GM18951 (cell line): ENCODE measurements at regions not wholly inside any gene's neighbourhood (a gene's known extent, or its start where the extent isn't known, plus 50 kb on each side); places are given as distances from the start of the nearest gene placed in this dataset.
"Not testable (repeated sequence)": the region's sequence is repeated elsewhere in the genome, so short reads cannot be mapped to it uniquely, and the experiment has no call there.

Source experiments
- in situ Hi-C: fragments of 300-500 bp; cut with MboI; formaldehyde crosslinking; loops from one replicate; pipeline ENCODE4 v1.12.0; 2022; ENCODE audit warnings: low sequenced_read_pairs, mixed read lengths, inconsistent platforms; ENCODE audit not compliant: unreplicated experiment

GRCh38 chr15:44817797-44818196, 81.5 kb downstream of the TRIM69 start:
- in situ Hi-C loops = not testable (repeated sequence)

DNA sequence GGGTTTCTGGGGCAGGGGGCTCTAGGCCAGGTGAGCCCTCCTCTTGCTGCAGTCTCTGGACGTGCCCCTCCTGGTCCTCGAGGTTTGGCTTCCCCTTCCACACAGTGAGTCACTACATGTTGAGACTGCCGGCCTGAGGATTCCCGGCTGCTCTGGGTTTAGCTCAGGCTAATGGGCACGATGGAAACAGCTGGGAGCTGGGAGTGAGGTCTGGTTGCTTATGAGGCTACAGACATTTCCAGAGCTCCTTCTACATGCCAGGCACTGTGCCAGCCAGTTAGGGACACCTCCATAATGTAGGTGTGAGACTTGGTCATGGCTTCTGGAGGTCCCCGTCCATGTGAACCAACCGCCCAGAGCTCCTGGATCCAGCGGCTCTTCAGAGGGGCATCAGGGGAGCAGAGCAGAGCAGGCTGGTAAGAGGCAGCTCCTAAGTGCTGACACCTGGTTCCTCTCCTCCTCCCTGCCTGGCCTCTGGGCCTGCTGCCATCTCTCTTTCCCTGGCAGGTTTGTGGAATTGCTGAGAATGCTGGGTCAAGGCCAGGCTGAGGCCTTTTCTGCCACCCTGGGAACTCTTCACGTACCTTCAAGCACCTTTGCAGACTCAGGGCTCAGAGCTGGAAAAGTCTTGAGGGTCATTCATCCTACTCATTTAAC, 83.1 kb downstream of the TRIM69 start:
- in situ Hi-C loops = not testable (repeated sequence)

GRCh38 chr15:44820535-44820934, 84.2 kb downstream of the TRIM69 start:
- in situ Hi-C loops = not testable (repeated sequence)

- in situ Hi-C loops = not testable (repeated sequence)
Observed at GRCh38 chr15:44820967-44821366, 84.6 kb downstream of the TRIM69 start.

DNA sequence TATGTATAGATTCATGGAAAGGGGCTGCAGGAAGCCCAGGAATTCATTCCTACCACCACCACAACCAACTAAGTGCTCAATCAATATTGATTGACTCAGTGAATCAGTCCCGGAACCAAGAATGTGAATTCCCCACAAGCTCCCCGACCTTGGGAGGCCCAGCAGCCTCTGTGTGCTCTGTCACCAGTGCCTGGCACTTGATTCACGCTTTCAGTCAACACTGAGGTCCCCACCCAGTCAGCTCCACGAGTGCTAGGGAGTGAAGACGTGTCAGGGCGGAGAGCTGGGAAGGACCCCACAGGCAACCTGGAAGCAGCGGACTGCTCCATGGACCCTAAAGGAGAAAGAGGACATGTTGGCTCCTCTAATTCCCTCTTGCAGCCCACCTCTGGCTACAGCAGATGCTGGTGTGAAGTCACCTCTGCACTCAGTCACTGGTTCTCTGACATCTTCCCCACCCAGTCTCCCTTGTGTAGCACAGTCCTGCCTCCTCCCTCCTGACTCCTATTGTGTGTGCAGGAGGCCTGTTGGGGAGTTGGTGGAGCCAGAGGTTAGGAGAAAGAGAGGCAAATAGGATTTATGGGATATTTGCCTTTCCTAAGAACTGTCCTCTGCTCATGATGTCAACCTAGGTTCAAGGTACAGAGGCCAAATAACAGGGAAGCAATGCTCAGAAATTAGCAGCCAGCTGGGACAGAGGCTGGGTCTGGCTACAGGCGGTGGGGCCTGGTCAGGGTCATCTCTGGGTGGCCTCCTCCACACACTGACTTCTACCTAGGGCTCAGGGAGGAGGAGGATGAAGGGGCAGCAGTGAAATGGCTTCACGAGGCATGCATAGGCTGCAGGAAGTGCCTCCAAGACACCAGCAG, 88.2 kb downstream of the TRIM69 start:
- in situ Hi-C loops = not testable (repeated sequence)

GRCh38 chr15:44826583-44826982, 90.3 kb downstream of the TRIM69 start:
- in situ Hi-C loops = not testable (repeated sequence)

- in situ Hi-C loops = not testable (repeated sequence)
Observed at GRCh38 chr15:44828229-44828914, 92.0 kb downstream of the TRIM69 start.

GRCh38 chr15:44829150-44829549, 92.8 kb downstream of the TRIM69 start:
- in situ Hi-C loops = not testable (repeated sequence)

DNA sequence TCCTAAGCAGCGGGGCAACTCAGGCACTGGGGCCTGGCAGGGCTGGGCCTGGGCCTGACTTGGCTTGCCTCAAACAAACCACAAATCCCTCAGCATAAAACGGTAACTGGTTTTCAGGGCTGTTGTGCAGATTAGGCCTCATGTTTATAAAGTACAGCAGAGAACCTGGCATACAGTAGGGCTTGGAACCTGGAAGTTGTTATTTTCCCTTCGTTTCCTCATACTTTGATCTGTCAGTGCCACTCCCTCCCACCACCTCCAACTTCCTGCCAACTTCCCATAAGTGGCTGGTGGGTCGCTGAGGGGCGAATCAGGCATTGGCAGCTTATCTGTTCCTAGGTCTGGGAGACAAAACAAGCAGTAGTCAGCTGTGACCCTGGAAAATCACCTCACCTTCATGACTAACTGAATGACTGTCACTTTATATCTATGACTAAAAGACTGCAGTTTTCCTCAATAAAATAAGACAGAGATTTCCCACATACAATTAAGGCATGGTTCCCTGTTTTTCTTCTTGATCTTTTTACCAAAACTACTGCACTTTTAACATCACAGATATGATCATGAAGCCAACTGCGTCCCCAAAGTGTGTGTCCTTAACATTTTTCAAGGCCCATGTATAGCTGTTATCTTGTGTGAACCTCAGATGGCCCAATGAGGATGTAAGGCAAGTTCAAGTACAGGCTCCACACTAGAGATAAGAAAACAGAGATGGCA, 94.5 kb downstream of the TRIM69 start:
- in situ Hi-C loops = loop anchor here (5.0 kb wide), 1 partner anchor 236 kb away; no protein-coding TSS in a partner anchor

DNA sequence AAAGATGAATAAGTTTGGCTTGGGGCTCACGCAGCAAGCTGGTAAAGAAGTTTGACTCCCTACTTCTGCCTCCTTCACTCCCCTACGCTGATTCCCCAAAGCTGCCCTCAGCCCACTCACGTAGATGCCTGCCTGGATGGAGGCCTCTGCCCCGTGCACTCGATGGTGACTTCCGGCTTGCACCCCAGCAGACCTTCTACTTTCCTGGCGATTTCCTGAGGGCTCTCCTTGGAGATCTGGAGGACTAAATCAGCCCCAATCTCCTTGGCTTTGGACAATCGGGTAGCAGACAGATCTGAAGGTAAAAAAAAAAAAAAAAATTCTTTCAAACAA, 95.0 kb downstream of the TRIM69 start:
- in situ Hi-C loops = loop anchor here (5.0 kb wide), 1 partner anchor 236 kb away; no protein-coding TSS in a partner anchor

DNA sequence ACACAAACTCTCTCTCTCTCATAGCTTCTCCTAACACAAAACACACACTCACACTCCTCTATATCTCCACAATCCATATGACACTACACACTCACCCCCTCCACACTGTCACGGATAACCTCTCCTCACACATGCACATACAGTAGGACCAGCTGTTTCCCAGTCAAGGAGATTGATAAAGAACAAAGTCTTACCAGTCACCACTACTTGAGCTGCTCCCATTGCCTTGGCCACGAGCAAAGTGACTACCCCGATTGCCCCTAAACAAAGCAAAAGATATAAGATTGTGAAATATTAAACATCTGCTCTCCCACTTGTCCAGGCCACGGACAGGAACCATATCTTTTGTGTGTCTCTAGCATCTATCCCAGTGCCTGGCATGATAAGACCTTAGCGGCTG, 95.8 kb downstream of the TRIM69 start:
- in situ Hi-C loops = loop anchor here (5.0 kb wide), 1 partner anchor 235 kb away; no protein-coding TSS in a partner anchor

- in situ Hi-C loops = loop anchor here (5.0 kb wide), 1 partner anchor 234 kb away; no protein-coding TSS in a partner anchor
Observed at GRCh38 chr15:44833081-44833480, 96.8 kb downstream of the TRIM69 start.

- in situ Hi-C loops = loop anchor here (5.0 kb wide), 1 partner anchor 234 kb away; no protein-coding TSS in a partner anchor
Observed at GRCh38 chr15:44833761-44834160, 97.4 kb downstream of the TRIM69 start.

DNA sequence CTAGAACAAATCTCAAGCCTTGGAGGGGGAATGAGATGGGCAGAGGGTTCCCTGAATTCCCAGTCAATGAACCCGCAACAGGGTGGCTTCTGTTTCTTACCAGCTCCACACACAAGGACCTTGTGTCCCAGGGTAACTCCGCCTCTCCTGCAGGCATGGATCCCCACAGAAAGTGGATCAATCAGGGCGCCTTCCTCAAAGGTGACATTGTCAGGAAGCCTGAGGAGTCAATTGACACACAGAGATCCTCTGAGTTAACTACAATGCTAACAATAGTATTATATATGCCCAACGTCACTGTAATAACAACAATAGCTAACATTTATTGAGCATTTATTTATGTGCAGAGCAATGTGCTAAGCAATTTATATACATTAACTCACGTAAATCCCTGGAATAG, 98.8 kb downstream of the TRIM69 start:
- in situ Hi-C loops = not testable (repeated sequence)
